Mucosa of descending colon (tissue), 3 donors: ENCODE measurements at regions not wholly inside any gene's neighbourhood (a gene's known extent, or its start where the extent isn't known, plus 50 kb on each side); places are given as distances from the start of the nearest gene placed in this dataset.

ENCODE experiments used
- ATAC-seq: fragments of 200-7000 bp; cut with Tn5 transposase; one replicate; pipeline ENCODE4 v1.9.1; 2020; ENCODE audit warnings: mild to moderate bottlenecking, moderate library complexity
- DNase-seq, 3 donors: peaks; one replicate each; pipeline ENCODE4 v3.0.0-alpha.2; 2020
- H3K36me3 ChIP-seq: fragments of 200-600 bp; one replicate; pipeline ENCODE4 v1.8.0; 2021; ENCODE audit warnings: low read depth, mild to moderate bottlenecking
- H3K4me1 ChIP-seq: fragments of 200-600 bp; one replicate; pipeline ENCODE4 v1.8.0; 2021; ENCODE audit warnings: low read depth, mild to moderate bottlenecking
- H3K4me3 ChIP-seq: fragments of 200-600 bp; one replicate; pipeline ENCODE4 v1.8.0; 2021; ENCODE audit warnings: mild to moderate bottlenecking
- H3K9me3 ChIP-seq: fragments of 200-600 bp; one replicate; pipeline ENCODE4 v1.8.0; 2021; ENCODE audit warnings: mild to moderate bottlenecking
- CTCF ChIP-seq: fragments of 200-600 bp; IDR thresholded peaks from one replicate; pipeline ENCODE4 v1.8.0; 2022; ENCODE audit warnings: antibody characterized with exemption, mild to moderate bottlenecking
- intact Hi-C, 2 donors: fragments of 100-400 bp; cut with DNase I in 1 of 2; cut with micrococcal nuclease in 1 of 2; formaldehyde crosslinking; loops; one replicate each; pipeline versions ENCODE4 v1.11.0 to v1.11.1; 2022; cut with DNase I, micrococcal nuclease
- donor health status: DM: no; HTN: no; CAD: no; lungs with moderate emphysema.
- donor health status: DM: no; HTN: no; CAD: no.
- donor health status: DM: no; HTN: yes; CAD: no.

- DNase-seq, result peak in 1 of 3 donors; percentile 3
- H3K36me3 ChIP-seq, result no peaks in the 10 kb centered on the region
- H3K9me3 ChIP-seq, result no peaks in the 10 kb centered on the region
- no peak for TF ChIP-seq CTCF
- no peak for ATAC-seq
- intact Hi-C loops, result no loop called here
- no peak overlapping the region for H3K4me3 ChIP-seq
- H3K4me1 ChIP-seq, result no peaks in the 10 kb centered on the region
Observed at GRCh38 chr6:169980826-169981450, 229.5 kb downstream of the ERMARD start.

- DNase-seq, result peak in 1 of 3 donors; percentile 12
Observed at GRCh38 chr6:169979873-169980432, 228.5 kb downstream of the ERMARD start.

GRCh38 chr6:169978615-169979161 lies 227.3 kb downstream of the ERMARD start:
- Histone ChIP-seq H3K36me3 (no peaks in the 10 kb centered on the region), H3K4me3 (no peak overlapping the region), H3K9me3 (no peaks in the 10 kb centered on the region), H3K4me1 (no peaks in the 10 kb centered on the region)
- TF ChIP-seq CTCF, result no peak
- peak in 2 of 3 donors; percentile 18 to 36 for DNase-seq
- intact Hi-C loops, result no loop called here
- peak; percentile 12 for ATAC-seq

More at GRCh38 chr6:169979873-169980432, 228.5 kb downstream of the ERMARD start:
- H3K4me3 ChIP-seq, result no peak overlapping the region
- H3K9me3 ChIP-seq, result no peaks in the 10 kb centered on the region
- ATAC-seq, result no peak
- TF ChIP-seq CTCF, result no peak
- no peaks in the 10 kb centered on the region for H3K4me1 ChIP-seq
- intact Hi-C loops, result no loop called here
- no peaks in the 10 kb centered on the region for H3K36me3 ChIP-seq

- Histone ChIP-seq H3K4me3 (no peak overlapping the region), H3K4me1 (no peaks in the 10 kb centered on the region), H3K9me3 (no peaks in the 10 kb centered on the region), H3K36me3 (no peaks in the 10 kb centered on the region)
- ATAC-seq, result no peak
- intact Hi-C loops, result no loop called here
- TF ChIP-seq CTCF, result no peak
- peak in 1 of 3 donors; percentile 15 for DNase-seq
Observed at GRCh38 chr6:169977434-169978265, 226.2 kb downstream of the ERMARD start.

- intact Hi-C loops, result no loop called here
- Histone ChIP-seq H3K4me3 (no peak overlapping the region), H3K4me1 (no peaks in the 10 kb centered on the region), H3K9me3 (no peaks in the 10 kb centered on the region), H3K36me3 (no peaks in the 10 kb centered on the region)
- no peak for TF ChIP-seq CTCF
- ATAC-seq (no peak), DNase-seq (peak in 1 of 3 donors; percentile 9)
Observed at GRCh38 chr6:169976301-169977081, 225.1 kb downstream of the ERMARD start.
